GM12864 (cell line): ENCODE measurements at regions not wholly inside any gene's neighbourhood (a gene's known extent, or its start where the extent isn't known, plus 50 kb on each side); places are given as distances from the start of the nearest gene placed in this dataset.

Experiments used
- DNase-seq: peaks from one replicate; pipeline ENCODE4 v3.0.0-alpha.2; 2011; ENCODE audit warnings: low read depth
- H3K4me3 ChIP-seq: 2 replicates; pipeline ENCODE4 v1.5.1; 2011; ENCODE audit warnings: mild to moderate bottlenecking, low read depth, low read length, control low read depth
- TF ChIP-seq, protein P1 (sequence below): IDR thresholded peaks from 2 replicates; pipeline ENCODE4 v1.5.1; 2011; ENCODE audit warnings: low read depth, mild to moderate bottlenecking, moderate library complexity, low read length, control low read depth, inconsistent platforms; ENCODE audit errors: missing control alignments

DNA sequence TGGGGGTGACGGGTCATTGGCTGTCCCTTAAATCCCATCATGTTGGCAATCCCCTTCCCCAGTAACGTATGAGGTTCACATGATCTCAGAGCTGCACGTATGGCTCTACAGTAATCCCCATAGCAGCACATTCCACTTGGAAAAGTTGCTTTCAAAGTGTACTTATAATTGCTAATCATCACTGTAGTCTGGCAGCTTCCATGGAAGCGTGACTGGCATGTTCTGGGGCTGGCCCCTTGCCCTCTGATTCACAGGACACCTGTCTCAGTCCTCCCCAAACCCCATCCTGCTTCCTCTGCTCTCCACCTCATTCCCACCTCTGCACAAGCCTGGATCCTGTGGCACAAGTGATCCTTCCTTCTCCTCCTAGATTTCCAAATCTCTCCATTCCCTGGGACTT, 102.2 kb downstream of the TSEN15 start:
- TF ChIP-seq, protein P1, sequence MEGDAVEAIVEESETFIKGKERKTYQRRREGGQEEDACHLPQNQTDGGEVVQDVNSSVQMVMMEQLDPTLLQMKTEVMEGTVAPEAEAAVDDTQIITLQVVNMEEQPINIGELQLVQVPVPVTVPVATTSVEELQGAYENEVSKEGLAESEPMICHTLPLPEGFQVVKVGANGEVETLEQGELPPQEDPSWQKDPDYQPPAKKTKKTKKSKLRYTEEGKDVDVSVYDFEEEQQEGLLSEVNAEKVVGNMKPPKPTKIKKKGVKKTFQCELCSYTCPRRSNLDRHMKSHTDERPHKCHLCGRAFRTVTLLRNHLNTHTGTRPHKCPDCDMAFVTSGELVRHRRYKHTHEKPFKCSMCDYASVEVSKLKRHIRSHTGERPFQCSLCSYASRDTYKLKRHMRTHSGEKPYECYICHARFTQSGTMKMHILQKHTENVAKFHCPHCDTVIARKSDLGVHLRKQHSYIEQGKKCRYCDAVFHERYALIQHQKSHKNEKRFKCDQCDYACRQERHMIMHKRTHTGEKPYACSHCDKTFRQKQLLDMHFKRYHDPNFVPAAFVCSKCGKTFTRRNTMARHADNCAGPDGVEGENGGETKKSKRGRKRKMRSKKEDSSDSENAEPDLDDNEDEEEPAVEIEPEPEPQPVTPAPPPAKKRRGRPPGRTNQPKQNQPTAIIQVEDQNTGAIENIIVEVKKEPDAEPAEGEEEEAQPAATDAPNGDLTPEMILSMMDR = no peak
- no peak overlapping the region for H3K4me3 ChIP-seq
- no peak for DNase-seq

GRCh38 chr1:184156521-184157393, 105.2 kb downstream of the TSEN15 start:
- DNase-seq = no peak
- no peak overlapping the region for H3K4me3 ChIP-seq
- TF ChIP-seq, protein P1 = no peak

GRCh38 chr1:184157394-184157742, 105.8 kb downstream of the TSEN15 start:
- H3K4me3 ChIP-seq = no peak overlapping the region
- TF ChIP-seq, protein P1 = no peak

GRCh38 chr1:184158896-184159681, 107.6 kb downstream of the TSEN15 start:
- DNase-seq = no peak
- no peak overlapping the region for H3K4me3 ChIP-seq

More at GRCh38 chr1:184157394-184157742, 105.8 kb downstream of the TSEN15 start:
- DNase-seq = no peak

DNA sequence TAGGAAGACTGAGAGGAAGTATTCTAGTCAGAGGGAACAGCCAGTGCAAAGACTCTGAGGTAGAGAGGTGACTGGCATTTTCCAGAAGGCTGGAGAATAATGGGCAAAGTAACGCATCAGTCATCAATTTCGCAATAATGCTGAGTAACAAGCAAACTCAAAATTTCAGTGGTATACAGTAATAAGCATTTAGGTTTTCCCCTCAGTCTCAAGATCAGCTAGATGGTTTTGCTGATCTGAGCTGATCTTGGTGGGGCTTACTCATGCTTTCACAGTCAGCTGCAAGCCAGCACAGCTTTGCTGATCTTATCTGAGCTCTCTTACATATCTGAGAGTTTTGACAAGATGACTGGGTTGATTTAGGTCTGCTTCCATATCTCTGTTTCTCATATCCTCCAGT, 108.7 kb downstream of the TSEN15 start:
- TF ChIP-seq, protein P1 = no peak
- DNase-seq = no peak
- no peak overlapping the region for H3K4me3 ChIP-seq

More at GRCh38 chr1:184158896-184159681, 107.6 kb downstream of the TSEN15 start:
- TF ChIP-seq, protein P1 = no peak

- TF ChIP-seq, protein P1 = no peak
- DNase-seq = no peak
- H3K4me3 ChIP-seq = no peak overlapping the region
These were observed 109.7 kb downstream of the TSEN15 start for GRCh38 chr1:184161071-184161698.
